Prostate gland (tissue), 2 donors: ENCODE measurements at regions not wholly inside any gene's neighbourhood (a gene's known extent, or its start where the extent isn't known, plus 50 kb on each side); places are given as distances from the start of the nearest gene placed in this dataset.

Source experiments
- DNase-seq: peaks from one replicate; pipeline ENCODE4 v3.0.0-alpha.2; 2019; ENCODE audit warnings: low spot score
- H3K27ac ChIP-seq, 2 donors: fragments of 200-600 bp; sonication (generic); 2 replicates each; pipeline ENCODE4 v1.5.1; 2017 to 2019
- H3K27me3 ChIP-seq: fragments of 200-600 bp; sonication (generic); replicated peaks from 2 replicates; pipeline ENCODE4 v1.5.1; 2019; ENCODE audit not compliant: insufficient read depth
- H3K36me3 ChIP-seq, 2 donors: fragments of 200-600 bp; sonication (generic); 1 replicate in 1 of 2; 2 replicates in 1 of 2; pipeline versions ENCODE4 v1.5.1 to v1.8.1; 2017 to 2019
- H3K4me1 ChIP-seq: fragments of 200-600 bp; sonication (generic); replicated peaks from 2 replicates; pipeline ENCODE4 v1.5.1; 2019
- H3K4me3 ChIP-seq, 2 donors: fragments of 200-600 bp; sonication (generic); 2 replicates each; pipeline ENCODE4 v1.5.1; 2017 to 2019
- H3K9me3 ChIP-seq: fragments of 200-600 bp; sonication (generic); 2 replicates; pipeline ENCODE4 v1.5.1; 2017
- CTCF ChIP-seq, 4 experiments: fragments of 200-600 bp in 2 of 4; fragments of 450-650 bp in 2 of 4; sonication (generic) in 2 of 4; IDR thresholded peaks; 1 replicate in 3 of 4; 2 replicates in 1 of 4; pipeline ENCODE4 v1.5.1; 2016 to 2019; ENCODE audit warnings: antibody characterized with exemption in 4 of 4, mild to moderate bottlenecking in 2 of 4, moderate library complexity in 2 of 4
- POLR2A ChIP-seq: fragments of 450-650 bp; IDR thresholded peaks from one replicate; pipeline ENCODE4 v1.6.1; 2016; ENCODE audit warnings: antibody characterized with exemption, mild to moderate bottlenecking
- POLR2AphosphoS5 ChIP-seq: sonication (generic); formaldehyde crosslinking; IDR thresholded peaks from one replicate; pipeline ENCODE4 v1.6.1; 2017; ENCODE audit warnings: antibody characterized with exemption
- WGBS: methylation state at CpG from one replicate; pipeline ENCODE4 v1.1.5; 2018; 5-methylcytosine and 5-hydroxymethylcytosine counted together
- intact Hi-C: fragments of 100-400 bp; cut with DNase I; formaldehyde crosslinking; loops from one replicate; pipeline ENCODE4 v1.14.2; 2022

- TF ChIP-seq POLR2A (no peak), POLR2AphosphoS5 (no peak), CTCF (IDR thresholded peaks at IDR 0.05) (no peak)
- 89% methylated on average over 11 of the region's 11 CpGs for WGBS
Observed at GRCh38 chr5:14075937-14076336, 67.2 kb upstream of the TRIO start.

GRCh38 chr5:14071433-14071832 is 71.7 kb upstream of the TRIO start:
- H3K36me3 ChIP-seq: no peaks in the 10 kb centered on the region
- no peak overlapping the region for H3K27ac ChIP-seq
- WGBS: 92% methylated on average over 5 of the region's 5 CpGs
- H3K4me1 ChIP-seq: no peaks in the 10 kb centered on the region
- no peak for DNase-seq
- H3K4me3 ChIP-seq: no peak overlapping the region
- H3K9me3 ChIP-seq: no peaks in the 10 kb centered on the region
- intact Hi-C loops: no loop called here
- no peak for TF ChIP-seq POLR2A
- no peak for TF ChIP-seq POLR2AphosphoS5
- no peak for TF ChIP-seq CTCF (IDR thresholded peaks at IDR 0.05)
- no peaks in the 10 kb centered on the region for H3K27me3 ChIP-seq

More at GRCh38 chr5:14075937-14076336, 67.2 kb upstream of the TRIO start:
- no peak overlapping the region for H3K4me3 ChIP-seq
- no peak overlapping the region for H3K27ac ChIP-seq
- no peaks in the 10 kb centered on the region for H3K36me3 ChIP-seq
- no peak for DNase-seq
- no peaks in the 10 kb centered on the region for H3K4me1 ChIP-seq
- intact Hi-C loops: no loop called here
- no peaks in the 10 kb centered on the region for H3K27me3 ChIP-seq
- no peaks in the 10 kb centered on the region for H3K9me3 ChIP-seq

- DNase-seq: no peak
- Histone ChIP-seq H3K36me3 (no peaks in the 10 kb centered on the region), H3K27me3 (no peaks in the 10 kb centered on the region), H3K4me3 (no peak overlapping the region), H3K9me3 (no peaks in the 10 kb centered on the region), H3K27ac (no peak overlapping the region), H3K4me1 (no peaks in the 10 kb centered on the region)
- 83% methylated on average over 7 of the region's 7 CpGs for whole genome bisulfite sequencing
- intact Hi-C loops: no loop called here
- TF ChIP-seq CTCF (IDR thresholded peaks at IDR 0.05) (no peak), POLR2A (no peak), POLR2AphosphoS5 (no peak)
Observed at GRCh38 chr5:14069021-14069420, 74.1 kb upstream of the TRIO start.

- no peaks in the 10 kb centered on the region for H3K4me1 ChIP-seq
- H3K4me3 ChIP-seq: no peak overlapping the region
- H3K27ac ChIP-seq: no peak overlapping the region
- H3K36me3 ChIP-seq: no peaks in the 10 kb centered on the region
- H3K27me3 ChIP-seq: no peaks in the 10 kb centered on the region
- intact Hi-C loops: no loop called here
- WGBS: 89% methylated on average over 4 of the region's 4 CpGs
- TF ChIP-seq CTCF (IDR thresholded peaks at IDR 0.05) (no peak), POLR2AphosphoS5 (no peak), POLR2A (no peak)
- no peak for DNase-seq
- H3K9me3 ChIP-seq: no peaks in the 10 kb centered on the region
Observed at GRCh38 chr5:14068136-14068535, 75.0 kb upstream of the TRIO start.

GRCh38 chr5:14066326-14066725 is 76.8 kb upstream of the TRIO start:
- H3K27me3 ChIP-seq: no peaks in the 10 kb centered on the region
- H3K9me3 ChIP-seq: no peaks in the 10 kb centered on the region
- no peaks in the 10 kb centered on the region for H3K36me3 ChIP-seq
- TF ChIP-seq CTCF (IDR thresholded peaks at IDR 0.05) (no peak), POLR2AphosphoS5 (no peak), POLR2A (no peak)
- H3K27ac ChIP-seq: no peak overlapping the region
- no peaks in the 10 kb centered on the region for H3K4me1 ChIP-seq
- H3K4me3 ChIP-seq: no peak overlapping the region
- no peak for DNase-seq
- intact Hi-C loops: no loop called here
